Mucosa of descending colon (tissue), 3 donors: ENCODE measurements at regions not wholly inside any gene's neighbourhood (a gene's known extent, or its start where the extent isn't known, plus 50 kb on each side); places are given as distances from the start of the nearest gene placed in this dataset.
"Not testable (repeated sequence)": the region's sequence is repeated elsewhere in the genome, so short reads cannot be mapped to it uniquely, and the experiment has no call there.

Experiments used
- ATAC-seq: fragments of 200-7000 bp; cut with Tn5 transposase; one replicate; pipeline ENCODE4 v1.9.1; 2020; ENCODE audit warnings: mild to moderate bottlenecking, moderate library complexity
- DNase-seq, 3 donors: peaks; one replicate each; pipeline ENCODE4 v3.0.0-alpha.2; 2020
- H3K36me3 ChIP-seq: fragments of 200-600 bp; one replicate; pipeline ENCODE4 v1.8.0; 2021; ENCODE audit warnings: low read depth, mild to moderate bottlenecking
- H3K4me1 ChIP-seq: fragments of 200-600 bp; one replicate; pipeline ENCODE4 v1.8.0; 2021; ENCODE audit warnings: low read depth, mild to moderate bottlenecking
- H3K4me3 ChIP-seq: fragments of 200-600 bp; one replicate; pipeline ENCODE4 v1.8.0; 2021; ENCODE audit warnings: mild to moderate bottlenecking
- H3K9me3 ChIP-seq: fragments of 200-600 bp; one replicate; pipeline ENCODE4 v1.8.0; 2021; ENCODE audit warnings: mild to moderate bottlenecking
- CTCF ChIP-seq: fragments of 200-600 bp; IDR thresholded peaks from one replicate; pipeline ENCODE4 v1.8.0; 2022; ENCODE audit warnings: antibody characterized with exemption, mild to moderate bottlenecking
- intact Hi-C, 2 donors: fragments of 100-400 bp; cut with DNase I in 1 of 2; cut with micrococcal nuclease in 1 of 2; formaldehyde crosslinking; loops; one replicate each; pipeline versions ENCODE4 v1.11.0 to v1.11.1; 2022; cut with DNase I, micrococcal nuclease
- donor health status: DM: no; HTN: no; CAD: no; lungs with moderate emphysema.
- donor health status: DM: no; HTN: no; CAD: no.
- donor health status: DM: no; HTN: yes; CAD: no.

DNA sequence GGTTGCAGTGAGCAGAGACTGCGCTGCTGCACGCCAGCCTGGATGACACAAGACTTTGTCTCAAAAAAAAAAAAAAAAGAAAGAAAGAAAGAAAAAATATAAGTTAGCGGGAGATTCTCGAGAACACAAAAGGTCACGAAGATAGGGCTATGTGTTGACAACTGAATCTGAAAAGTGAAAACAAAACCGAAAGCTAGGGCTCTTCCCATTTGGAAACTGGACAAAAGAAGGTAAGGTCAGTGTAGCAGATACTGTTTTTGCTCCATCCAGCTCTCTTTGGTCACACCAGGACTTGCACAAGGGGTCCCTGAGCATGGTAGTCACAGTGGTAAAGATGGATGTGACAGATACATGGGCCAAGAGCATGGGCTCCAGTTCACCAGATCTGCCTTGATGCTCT lies 60.4 kb upstream of the MAP10 start:
- DNase-seq (no peak), ATAC-seq (no peak)
- intact Hi-C loops, result no loop called here
- no peak overlapping the region for H3K4me3 ChIP-seq
- no peaks in the 10 kb centered on the region for H3K4me1 ChIP-seq
- TF ChIP-seq CTCF, result no peak
- H3K36me3 ChIP-seq, result no peaks in the 10 kb centered on the region
- peaks cover 25% of the 10 kb centered on the region for H3K9me3 ChIP-seq

- H3K4me3 ChIP-seq, intact Hi-C loops, H3K36me3 ChIP-seq, DNase-seq, H3K4me1 ChIP-seq, ATAC-seq: not testable (repeated sequence)
- H3K9me3 ChIP-seq, result peaks cover 30% of the 10 kb centered on the region
Observed at GRCh38 chr1:232745698-232746097, 59.5 kb upstream of the MAP10 start.

DNA sequence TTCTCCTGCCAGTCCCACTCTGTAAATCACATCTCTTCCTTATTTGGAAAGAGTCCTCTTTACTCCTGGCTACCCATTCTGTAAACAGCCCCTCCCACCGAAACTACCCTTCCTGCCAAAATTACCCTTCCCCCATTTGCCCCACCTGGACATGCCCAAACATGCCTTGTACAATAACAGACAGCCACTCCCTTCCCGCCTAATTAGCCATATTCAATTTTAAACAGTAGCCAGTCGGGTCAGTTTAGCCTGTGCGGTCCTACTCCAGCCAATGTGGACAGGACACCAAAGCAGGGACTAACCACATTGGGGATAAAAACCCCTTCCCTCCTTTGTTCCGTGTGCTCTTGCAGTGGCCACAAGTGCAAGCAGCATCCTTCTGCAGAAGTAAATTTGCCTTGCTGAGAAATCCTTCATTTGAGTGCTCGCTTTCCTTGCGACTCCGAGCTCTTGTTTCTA lies 56.3 kb upstream of the MAP10 start:
- intact Hi-C loops, result no loop called here
- peaks cover 30% of the 10 kb centered on the region for H3K9me3 ChIP-seq
- ATAC-seq (no peak), DNase-seq (no peak)
- H3K4me3 ChIP-seq, result no peak overlapping the region
- no peak for TF ChIP-seq CTCF
- no peaks in the 10 kb centered on the region for H3K36me3 ChIP-seq
- no peaks in the 10 kb centered on the region for H3K4me1 ChIP-seq

GRCh38 chr1:232751393-232752140 lies 53.6 kb upstream of the MAP10 start:
- Histone ChIP-seq H3K9me3 (peaks cover 30% of the 10 kb centered on the region), H3K4me3 (no peak overlapping the region), H3K36me3 (no peaks in the 10 kb centered on the region), H3K4me1 (no peaks in the 10 kb centered on the region)
- intact Hi-C loops, result no loop called here
- DNase-seq (no peak), ATAC-seq (no peak)
- no peak for TF ChIP-seq CTCF

- no peak overlapping the region for H3K4me3 ChIP-seq
- ATAC-seq (no peak), DNase-seq (no peak)
- no peaks in the 10 kb centered on the region for H3K4me1 ChIP-seq
- peaks cover 29% of the 10 kb centered on the region for H3K9me3 ChIP-seq
- intact Hi-C loops, result no loop called here
- TF ChIP-seq CTCF, result no peak
- H3K36me3 ChIP-seq, result no peaks in the 10 kb centered on the region
Observed at GRCh38 chr1:232752365-232752764, 52.9 kb upstream of the MAP10 start.

DNA sequence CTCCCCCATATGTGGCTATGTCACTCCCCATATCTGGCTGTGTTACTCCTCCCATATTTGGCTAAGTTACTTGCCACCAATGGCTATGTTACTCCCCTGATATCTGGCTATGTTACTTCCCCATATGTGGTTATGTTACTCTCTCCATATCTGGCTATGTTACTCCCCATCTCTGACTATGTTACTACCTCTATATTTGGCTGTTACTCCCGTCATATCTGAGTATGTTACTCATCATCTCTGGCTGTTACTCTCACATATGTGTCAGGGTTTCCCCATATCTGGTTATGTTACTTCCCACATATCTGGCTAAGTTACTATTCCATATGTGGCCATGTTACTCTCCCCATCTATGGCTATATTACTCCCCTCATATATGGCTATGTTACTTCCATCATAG lies 50.3 kb upstream of the MAP10 start:
- no peaks in the 10 kb centered on the region for H3K4me1 ChIP-seq
- no peak for TF ChIP-seq CTCF
- peaks cover 5% of the 10 kb centered on the region for H3K9me3 ChIP-seq
- no peak overlapping the region for H3K4me3 ChIP-seq
- no peaks in the 10 kb centered on the region for H3K36me3 ChIP-seq
- intact Hi-C loops, result no loop called here
- DNase-seq, result no peak
- no peak for ATAC-seq
